ENCODE measurements at regions not wholly inside any gene's neighbourhood (a gene's known extent, or its start where the extent isn't known, plus 50 kb on each side); places are given as distances from the start of the nearest gene placed in this dataset.
"Not testable (repeated sequence)": the region's sequence is repeated elsewhere in the genome, so short reads cannot be mapped to it uniquely, and the experiment has no call there.

GRCh38 chr7:67359900-67360299 lies 363.3 kb downstream of the TYW1 start:
- no peak for DNase-seq (ENCODE audit: low read depth)

DNA sequence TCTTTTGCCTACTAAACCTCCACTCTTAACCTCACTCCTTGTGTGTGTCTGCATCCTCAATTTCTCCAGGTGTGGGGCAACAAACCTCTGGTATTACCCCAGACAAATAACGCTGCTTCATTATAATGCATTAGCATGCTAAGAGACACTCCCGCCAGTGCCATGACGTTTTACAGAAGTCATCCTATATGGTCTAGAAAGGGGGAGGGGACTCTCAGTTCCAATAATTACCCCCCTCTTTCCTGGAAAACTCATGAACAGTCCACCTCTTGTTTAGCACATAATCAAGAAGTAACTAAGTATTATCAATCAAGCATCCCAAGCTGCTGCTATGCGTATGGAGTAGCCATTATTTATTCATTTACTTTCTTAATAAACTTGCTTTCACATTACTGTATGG lies 364.5 kb downstream of the TYW1 start:
- DNase-seq (ENCODE audit: low read depth), result no peak

DNA sequence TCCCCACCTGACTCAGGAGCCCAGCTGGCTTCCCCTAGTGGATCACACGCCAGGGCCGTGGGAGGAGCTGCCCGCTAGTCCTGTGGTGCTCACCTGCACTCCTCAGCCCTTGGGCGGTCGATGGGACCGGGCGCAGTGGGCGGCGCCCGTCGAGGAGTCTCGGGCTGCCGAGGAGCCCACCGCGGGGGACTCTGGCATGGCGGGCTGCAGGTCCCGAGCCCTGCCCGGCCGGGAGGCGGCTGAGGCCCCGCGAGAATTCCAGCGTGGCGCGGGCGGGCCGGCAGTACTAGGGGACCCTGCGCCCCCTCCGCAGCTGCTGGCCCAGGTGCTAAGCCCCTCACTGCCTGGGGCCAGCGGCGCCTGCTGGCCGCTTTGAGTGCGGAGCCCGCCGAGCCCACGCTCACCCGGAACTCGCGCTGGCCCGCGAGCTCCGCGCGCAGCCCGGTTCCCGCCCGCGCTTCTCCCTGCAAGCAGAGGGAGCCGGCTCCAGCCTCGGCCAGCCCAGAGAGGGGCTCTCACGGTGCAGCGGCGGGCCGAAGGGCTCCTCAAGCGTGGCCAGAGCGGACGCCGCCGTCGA lies 367.9 kb downstream of the TYW1 start:
- no peak for DNase-seq (ENCODE audit: low read depth)

DNA sequence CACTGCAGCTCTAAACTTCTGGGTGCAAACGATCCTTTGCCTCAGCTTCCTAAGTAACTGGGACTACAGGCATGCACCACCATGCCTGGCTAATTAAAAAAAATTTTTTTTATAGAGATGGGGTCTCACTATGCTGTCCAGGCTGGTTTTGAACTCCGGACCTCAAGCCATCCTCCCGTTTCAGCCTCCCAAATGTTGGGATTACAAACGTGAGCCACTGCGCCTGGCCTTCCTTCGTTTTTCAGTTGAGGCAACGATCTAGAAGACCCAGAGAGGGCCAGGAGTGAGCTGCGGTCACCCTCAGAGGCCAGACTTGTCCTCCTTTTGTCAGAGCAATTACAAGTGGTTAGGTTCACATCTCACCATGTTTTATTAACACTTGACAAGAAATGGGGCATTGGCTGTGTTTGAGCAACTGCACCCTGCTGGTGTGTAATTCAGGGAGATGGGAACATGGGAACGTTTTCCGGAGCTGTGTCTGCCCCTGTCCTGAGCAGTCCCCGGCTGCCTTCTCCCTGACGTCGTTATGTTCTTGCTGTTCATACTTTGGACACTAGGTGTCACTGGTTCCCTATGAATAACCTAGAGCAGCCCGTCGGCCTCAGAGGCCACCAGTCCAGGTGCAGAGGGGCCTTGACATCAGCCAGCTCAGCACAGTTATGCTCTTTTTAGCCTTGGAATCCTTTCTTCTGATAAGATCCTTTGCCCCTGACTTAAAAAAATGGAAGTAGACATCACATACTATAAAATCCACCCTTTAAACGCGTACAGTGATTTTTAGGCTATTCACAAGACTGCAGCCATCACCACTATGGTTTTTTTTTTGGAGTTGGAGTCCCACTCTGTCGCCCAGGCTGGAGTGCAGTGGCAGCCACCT lies 375.0 kb downstream of the TYW1 start:
- DNase-seq (ENCODE audit: low read depth), result peak; percentile 50

DNA sequence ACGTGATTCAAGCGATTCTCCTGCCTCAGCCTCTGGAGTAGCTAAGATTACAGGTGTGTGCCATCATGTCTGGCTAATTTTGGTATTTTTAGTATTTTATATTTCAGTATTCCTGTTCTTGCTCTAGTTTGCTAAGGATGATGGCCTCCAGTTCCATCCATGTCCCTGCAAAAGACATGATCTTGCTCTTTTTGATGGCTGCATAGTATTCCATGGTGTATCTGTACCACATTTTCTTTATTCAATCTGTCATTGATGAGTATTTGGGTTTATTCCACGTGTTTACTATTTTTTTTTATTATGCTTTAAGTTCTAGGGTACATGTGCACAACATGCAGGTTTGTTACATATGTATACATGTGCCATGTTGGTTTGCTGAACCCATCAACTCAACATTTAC lies 376.8 kb downstream of the TYW1 start:
- not testable (repeated sequence) for DNase-seq (ENCODE audit: low read depth)

GRCh38 chr7:67375427-67375826 lies 378.8 kb downstream of the TYW1 start:
- no peak for DNase-seq (ENCODE audit: low read depth)

DNA sequence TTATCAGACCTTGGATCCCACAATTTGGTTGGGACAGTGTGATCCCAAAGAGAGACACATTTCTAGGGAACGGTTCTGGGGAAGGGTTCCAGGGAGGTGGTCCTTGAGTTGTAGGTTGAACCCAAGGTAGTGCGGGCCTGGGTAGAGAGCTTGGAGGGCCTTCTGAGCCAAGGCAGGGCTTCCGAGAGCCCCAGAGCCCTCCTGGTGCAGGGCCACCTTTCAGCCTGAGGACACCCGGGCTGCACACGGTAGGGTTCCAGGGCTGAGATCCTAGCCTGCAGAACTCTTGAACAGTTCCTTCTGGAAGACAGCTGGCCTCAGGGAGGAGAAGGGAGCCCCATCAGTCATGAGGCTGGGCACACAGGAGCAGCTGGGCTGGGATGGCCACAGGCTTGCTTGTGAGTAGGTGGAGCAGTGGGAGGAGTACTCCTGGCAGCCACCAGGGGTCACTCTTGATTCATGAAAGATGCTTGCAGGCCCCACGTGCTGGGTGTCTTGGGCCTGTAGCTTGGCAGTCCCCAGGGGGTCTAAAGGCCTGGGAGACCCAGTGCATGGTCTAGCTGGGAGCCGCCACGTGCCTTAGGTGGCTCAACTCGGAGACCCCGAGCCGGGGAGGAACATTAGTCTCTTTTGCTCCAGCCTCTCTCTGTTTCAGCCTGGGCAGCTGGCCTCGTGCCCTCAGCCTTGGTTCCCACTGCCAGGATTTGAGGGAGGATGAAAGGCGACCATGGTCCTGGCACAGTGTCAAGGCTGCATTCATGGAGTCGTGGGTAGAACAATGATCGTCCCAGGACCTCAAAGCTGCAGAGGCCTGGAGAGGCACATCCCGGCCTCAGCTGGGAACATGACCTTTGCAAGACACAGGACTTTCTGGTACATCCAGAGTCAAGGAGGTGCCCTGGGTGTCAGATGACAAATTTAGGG lies 381.6 kb downstream of the TYW1 start:
- peak; percentile 57 for DNase-seq (ENCODE audit: low read depth)

GRCh38 chr7:67380326-67380725 lies 383.7 kb downstream of the TYW1 start:
- no peak for DNase-seq (ENCODE audit: low read depth)

GRCh38 chr7:67380858-67381257 lies 384.2 kb downstream of the TYW1 start:
- no peak for DNase-seq (ENCODE audit: low read depth)

DNA sequence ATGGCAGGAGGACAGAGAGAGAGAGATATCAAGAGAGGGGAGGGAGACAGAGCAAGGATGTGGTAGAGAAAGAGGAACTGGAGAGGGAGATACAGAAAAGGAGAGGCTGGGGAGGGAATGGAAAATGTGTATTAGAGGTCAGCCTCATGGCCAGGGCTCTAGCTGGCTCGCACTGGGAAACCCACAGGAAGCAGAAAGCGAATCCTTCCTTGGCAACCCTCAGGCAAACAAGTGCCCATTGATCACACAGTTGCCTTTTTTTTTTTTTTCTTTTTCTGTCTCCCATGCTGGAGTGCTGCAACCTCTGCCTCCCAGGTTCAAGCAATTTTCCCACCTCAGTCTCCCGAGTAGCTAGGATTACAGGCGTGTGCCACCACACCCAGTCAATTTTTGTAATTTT lies 391.2 kb downstream of the TYW1 start:
- no peak for DNase-seq (ENCODE audit: low read depth)

- DNase-seq (ENCODE audit: low read depth), result no peak
Measured at GRCh38 chr7:67391168-67391567, 394.5 kb downstream of the TYW1 start.

DNA sequence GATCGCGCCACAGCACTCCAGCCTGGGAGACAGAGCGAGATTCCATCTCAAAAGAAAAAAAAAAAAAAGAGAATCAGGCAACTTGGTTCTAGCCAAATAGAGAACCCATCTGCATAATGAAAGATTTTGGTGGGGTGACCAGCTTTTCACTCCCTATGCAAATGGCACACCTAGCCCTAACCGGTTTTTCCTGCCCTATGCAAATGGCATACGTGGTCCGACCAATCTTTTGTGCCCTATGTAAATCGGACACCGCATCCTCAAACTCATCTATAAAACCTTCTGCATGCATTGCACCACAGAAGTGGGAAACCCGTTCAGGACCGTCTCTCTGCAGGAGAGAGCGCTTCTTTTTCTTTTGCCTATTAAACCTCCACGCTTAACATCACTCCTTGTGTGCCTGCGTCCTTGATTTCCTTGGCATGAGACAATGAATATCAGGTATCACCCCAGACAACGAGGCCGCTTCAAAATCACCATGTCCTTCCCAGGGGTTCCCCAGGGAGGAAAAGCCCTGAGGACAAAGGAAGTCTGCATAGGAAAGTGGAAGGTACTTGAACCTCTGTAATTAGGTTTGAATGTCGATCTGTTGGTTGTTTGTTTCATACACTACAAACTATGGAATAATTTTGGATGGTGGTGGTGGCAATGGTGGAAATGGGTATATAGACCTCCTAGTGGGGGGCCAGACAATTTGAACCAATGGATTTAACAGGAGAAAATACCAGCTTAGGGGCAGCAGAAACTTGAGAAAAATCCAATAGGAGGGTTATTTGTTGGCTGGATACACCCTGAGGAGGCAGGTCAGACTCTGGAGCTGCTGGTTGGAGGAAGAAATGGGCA lies 396.2 kb downstream of the TYW1 start:
- no peak for DNase-seq (ENCODE audit: low read depth)

GRCh38 chr7:67393903-67394302 lies 397.3 kb downstream of the TYW1 start:
- no peak for DNase-seq (ENCODE audit: low read depth)

DNA sequence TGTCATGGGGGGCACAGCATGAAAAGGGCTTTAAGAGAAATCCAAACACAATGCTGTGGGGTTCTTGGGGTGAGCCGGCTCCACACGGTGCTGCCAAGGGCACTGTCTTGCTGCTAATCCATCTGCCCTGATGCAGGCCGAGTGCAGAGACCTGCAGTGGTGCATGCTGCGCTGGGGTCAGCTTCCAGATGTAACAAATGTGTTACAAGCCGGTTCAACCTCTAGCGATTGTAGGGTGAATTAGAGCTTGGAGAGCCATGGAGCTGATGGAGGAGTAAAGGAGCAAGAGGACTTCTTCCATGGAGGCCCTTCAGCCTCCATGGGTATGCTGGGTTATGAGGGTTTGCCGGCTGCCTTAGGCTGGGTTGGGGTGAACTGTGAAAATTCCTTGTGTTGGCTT lies 402.3 kb downstream of the TYW1 start:
- no peak for DNase-seq (ENCODE audit: low read depth)

DNA sequence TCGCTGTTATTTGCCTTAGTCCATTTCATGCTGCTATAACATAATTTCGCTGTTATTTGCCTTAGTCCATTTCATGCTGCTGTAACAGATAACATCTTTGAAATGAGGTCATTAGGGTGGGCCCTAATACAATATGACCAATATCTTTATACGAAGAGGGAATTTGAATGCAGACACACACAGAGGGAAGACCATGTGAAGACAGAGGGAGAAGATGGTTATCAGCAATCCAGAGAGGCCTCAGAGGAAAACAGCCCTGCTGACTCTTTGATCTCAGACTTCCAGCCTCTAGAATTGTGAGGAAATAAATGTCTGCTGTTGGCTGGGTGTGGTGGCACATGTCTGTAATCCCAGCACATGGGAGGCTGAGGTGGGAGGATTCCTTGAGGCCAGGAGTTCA lies 404.9 kb downstream of the TYW1 start:
- DNase-seq (ENCODE audit: low read depth), result no peak

DNA sequence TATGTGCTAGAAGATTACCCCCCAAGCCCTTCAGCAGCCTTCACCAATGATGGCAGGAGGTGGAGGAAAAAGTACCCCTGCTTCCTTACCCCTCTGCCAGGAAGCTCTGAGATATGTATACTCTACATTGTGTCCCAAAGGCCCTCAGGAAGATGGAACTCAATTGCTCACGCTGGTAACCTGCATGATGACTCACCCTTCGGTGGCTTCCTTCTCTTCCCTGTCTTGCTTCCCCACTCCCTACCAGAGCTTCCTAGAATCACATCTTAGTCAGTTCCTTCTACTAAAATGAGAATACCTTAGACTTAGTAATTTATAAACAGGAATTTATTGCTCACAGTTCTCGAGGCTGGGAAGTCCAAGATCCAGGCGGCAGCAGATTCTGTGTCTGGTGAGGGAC lies 405.6 kb downstream of the TYW1 start:
- no peak for DNase-seq (ENCODE audit: low read depth)

DNA sequence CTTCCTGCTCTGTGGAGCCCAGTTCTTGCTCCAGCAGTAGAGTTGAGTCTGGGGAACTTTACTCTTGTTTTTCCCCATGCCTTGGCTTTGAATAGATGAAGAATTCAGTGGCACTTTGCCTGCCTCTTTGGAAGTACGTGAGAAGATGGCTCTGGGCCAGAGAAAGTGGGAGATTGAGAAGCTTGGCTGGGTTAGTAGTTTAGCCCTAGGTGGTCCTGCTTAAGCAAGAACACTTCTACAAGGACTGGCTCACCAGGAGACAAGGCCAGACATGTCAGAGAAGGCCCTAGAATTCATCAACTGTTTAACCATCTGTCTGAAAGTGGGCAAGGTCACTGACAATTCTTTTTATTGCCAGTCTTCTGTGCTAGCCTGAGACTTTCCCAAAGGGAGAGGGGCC lies 410.3 kb downstream of the TYW1 start:
- no peak for DNase-seq (ENCODE audit: low read depth)

DNA sequence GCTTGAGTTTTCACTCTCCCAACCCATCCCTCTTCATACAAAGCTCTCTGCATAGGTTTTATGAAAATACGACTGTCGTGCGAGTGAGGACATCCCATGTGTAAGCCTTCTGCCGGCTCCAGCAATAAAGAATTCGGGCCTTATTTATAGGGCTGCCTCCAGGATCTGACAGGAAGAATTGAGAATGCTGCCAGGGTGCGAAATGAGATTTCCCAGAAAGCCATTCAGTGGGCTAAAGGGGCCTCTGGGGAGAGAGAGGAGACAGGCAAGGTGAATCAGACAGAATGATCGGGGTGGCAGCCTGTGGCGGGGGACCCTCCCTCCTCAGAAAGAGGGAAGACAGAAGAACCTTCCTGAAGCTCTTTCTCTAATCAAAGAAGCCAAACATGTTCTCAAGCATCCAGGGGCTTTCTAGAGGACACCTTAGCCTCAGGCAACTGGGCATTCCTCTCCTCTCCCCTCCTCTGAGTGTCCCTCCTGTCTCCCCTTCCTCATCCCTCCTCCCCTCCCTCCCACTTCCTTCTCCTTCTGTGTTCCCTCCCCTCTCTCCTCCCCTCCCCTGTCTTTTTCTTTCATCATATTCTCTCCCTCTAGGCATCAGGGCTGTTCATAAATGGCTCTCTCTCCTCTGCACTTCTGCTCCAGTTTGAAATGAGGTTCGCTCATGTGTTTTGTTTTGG lies 410.9 kb downstream of the TYW1 start:
- DNase-seq (ENCODE audit: low read depth), result no peak

GRCh38 chr7:67408109-67408508 lies 411.5 kb downstream of the TYW1 start:
- no peak for DNase-seq (ENCODE audit: low read depth)

DNA sequence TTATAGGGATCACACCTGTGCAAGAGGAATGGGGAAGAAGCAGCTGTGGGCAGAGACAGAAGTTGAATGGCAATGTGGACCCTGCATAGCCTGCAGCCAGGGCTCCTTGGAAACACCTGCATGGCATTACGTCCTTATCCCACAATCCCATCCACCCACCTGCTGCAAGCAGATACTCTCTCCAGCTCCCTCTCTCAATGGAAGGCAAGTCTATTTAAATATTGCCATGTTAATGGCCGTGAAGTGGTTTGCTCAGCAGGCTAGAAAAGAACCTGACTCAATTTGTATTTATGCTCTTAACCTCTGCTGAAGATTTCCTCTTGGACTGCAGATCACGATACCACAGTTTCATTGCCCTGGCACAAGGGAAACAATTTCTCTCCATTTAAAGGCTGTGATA lies 417.0 kb downstream of the TYW1 start:
- DNase-seq (ENCODE audit: low read depth), result no peak

DNA sequence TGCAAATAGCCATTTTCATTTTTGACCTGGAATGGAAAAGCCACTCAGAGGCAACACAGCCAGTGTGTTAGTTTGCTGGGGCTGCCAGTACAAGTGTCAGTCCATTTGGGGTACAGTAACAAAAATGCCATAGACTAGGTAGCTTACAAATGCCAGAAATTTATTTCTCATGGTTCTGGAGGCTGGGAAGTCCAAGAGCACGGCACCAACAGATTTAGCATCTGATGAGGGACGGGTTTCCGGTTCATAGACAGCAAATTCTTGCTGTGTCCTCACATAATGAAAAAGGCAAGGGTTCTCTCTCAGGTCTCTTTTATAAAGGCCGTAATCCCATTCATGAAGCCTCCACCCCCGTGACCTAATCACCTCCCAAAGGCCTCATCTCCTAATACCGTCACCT lies 418.2 kb downstream of the TYW1 start:
- no peak for DNase-seq (ENCODE audit: low read depth)

Measured in fibroblast of the conjunctiva (primary cell).